ENCODE measurements at regions not wholly inside any gene's neighbourhood (a gene's known extent, or its start where the extent isn't known, plus 50 kb on each side); places are given as distances from the start of the nearest gene placed in this dataset.

DNA sequence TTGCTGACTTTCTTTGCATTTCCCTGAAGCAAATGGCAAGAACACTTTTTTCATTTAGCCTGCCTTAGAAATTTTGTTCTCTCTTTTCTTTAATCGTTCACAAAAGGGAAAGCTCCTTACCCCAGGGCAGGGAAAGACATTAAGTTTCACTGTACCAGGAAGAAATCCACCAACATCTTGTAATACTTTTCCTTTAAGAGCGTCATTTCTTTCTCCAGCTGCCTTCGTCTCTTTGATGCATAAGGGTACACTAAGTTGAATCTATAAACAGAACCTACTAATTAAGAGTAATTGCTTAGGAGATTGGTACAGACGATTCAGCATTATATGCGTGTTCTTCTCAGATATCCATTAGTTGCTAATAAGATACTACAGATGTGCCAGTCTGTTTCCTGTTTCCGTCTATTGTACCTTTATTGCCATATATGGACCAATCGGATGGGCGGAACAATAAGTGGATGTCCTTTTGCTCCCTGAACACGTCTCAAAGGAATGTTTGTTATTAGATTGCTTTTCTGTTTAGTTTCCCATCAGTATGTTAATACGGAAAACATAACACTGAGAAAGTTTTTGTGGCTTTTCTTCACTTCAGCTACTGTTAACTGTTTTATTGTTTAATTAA lies 276.7 kb upstream of the RARB start:
- no peak for ATAC-seq (replicated peaks)
- H3K9me3 Mint-ChIP-seq, result peaks cover 10% of the 10 kb centered on the region
- H3K27me3 Mint-ChIP-seq, result no peaks in the 10 kb centered on the region
- no peak overlapping the region for H3K27ac Mint-ChIP-seq
- no peaks in the 10 kb centered on the region for H3K4me1 Mint-ChIP-seq
- H3K4me3 Mint-ChIP-seq, result no peak overlapping the region
- H3K36me3 Mint-ChIP-seq (ENCODE audit: low read depth), result no peaks in the 10 kb centered on the region

- Mint-ChIP-seq H3K27me3 (no peaks in the 10 kb centered on the region), H3K9me3 (peaks cover 10% of the 10 kb centered on the region), H3K36me3 (ENCODE audit: low read depth) (no peaks in the 10 kb centered on the region), H3K27ac (no peak overlapping the region), H3K4me1 (no peaks in the 10 kb centered on the region), H3K4me3 (no peak overlapping the region)
- ATAC-seq (replicated peaks), result no peak
These were observed 276.2 kb upstream of the RARB start for GRCh38 chr3:25151903-25152295.

- Mint-ChIP-seq H3K27ac (no peak overlapping the region), H3K9me3 (peaks cover 10% of the 10 kb centered on the region), H3K36me3 (ENCODE audit: low read depth) (no peaks in the 10 kb centered on the region), H3K27me3 (no peaks in the 10 kb centered on the region), H3K4me3 (no peak overlapping the region), H3K4me1 (no peaks in the 10 kb centered on the region)
- no peak for ATAC-seq (replicated peaks)
These were observed 274.9 kb upstream of the RARB start for GRCh38 chr3:25153136-25153535.

GRCh38 chr3:25153561-25153960 lies 274.5 kb upstream of the RARB start:
- peaks cover 10% of the 10 kb centered on the region for H3K9me3 Mint-ChIP-seq
- H3K4me1 Mint-ChIP-seq, result no peaks in the 10 kb centered on the region
- H3K4me3 Mint-ChIP-seq, result no peak overlapping the region
- no peak for ATAC-seq (replicated peaks)
- H3K36me3 Mint-ChIP-seq (ENCODE audit: low read depth), result no peaks in the 10 kb centered on the region
- no peaks in the 10 kb centered on the region for H3K27me3 Mint-ChIP-seq
- no peak overlapping the region for H3K27ac Mint-ChIP-seq

GRCh38 chr3:25155652-25156471 lies 272.2 kb upstream of the RARB start:
- Mint-ChIP-seq H3K36me3 (ENCODE audit: low read depth) (no peaks in the 10 kb centered on the region), H3K9me3 (peaks cover 10% of the 10 kb centered on the region), H3K27ac (no peak overlapping the region), H3K4me1 (no peaks in the 10 kb centered on the region), H3K4me3 (no peak overlapping the region), H3K27me3 (no peaks in the 10 kb centered on the region)
- ATAC-seq (replicated peaks), result no peak

GRCh38 chr3:25156626-25157025 lies 271.4 kb upstream of the RARB start:
- no peaks in the 10 kb centered on the region for H3K27me3 Mint-ChIP-seq
- no peaks in the 10 kb centered on the region for H3K36me3 Mint-ChIP-seq (ENCODE audit: low read depth)
- H3K4me1 Mint-ChIP-seq, result no peaks in the 10 kb centered on the region
- no peak for ATAC-seq (replicated peaks)
- no peak overlapping the region for H3K4me3 Mint-ChIP-seq
- no peak overlapping the region for H3K27ac Mint-ChIP-seq
- H3K9me3 Mint-ChIP-seq, result peaks cover 10% of the 10 kb centered on the region

DNA sequence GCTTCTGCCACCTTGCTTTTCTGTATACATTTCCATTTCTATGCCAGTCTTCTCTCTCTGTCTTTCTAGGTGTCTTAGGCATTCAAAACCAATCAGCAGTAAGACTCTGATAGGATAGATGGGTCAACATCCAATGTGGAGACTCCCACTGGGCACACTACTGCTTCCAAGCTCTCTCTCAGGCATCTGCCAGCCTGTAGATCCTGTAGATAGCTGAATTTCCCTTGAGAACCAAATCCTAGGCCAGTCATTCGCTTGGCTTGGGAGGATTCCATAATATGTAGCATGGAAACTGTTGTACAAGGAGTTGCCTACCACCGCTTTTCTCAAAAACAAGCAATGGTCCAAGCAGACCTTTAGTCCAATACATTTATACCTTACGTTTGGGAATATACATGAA lies 262.8 kb upstream of the RARB start:
- H3K27ac Mint-ChIP-seq, result no peak overlapping the region
- H3K9me3 Mint-ChIP-seq, result peaks cover 4% of the 10 kb centered on the region
- no peak overlapping the region for H3K4me3 Mint-ChIP-seq
- no peaks in the 10 kb centered on the region for H3K27me3 Mint-ChIP-seq
- no peaks in the 10 kb centered on the region for H3K4me1 Mint-ChIP-seq
- no peak for ATAC-seq (replicated peaks)
- H3K36me3 Mint-ChIP-seq (ENCODE audit: low read depth), result no peaks in the 10 kb centered on the region

DNA sequence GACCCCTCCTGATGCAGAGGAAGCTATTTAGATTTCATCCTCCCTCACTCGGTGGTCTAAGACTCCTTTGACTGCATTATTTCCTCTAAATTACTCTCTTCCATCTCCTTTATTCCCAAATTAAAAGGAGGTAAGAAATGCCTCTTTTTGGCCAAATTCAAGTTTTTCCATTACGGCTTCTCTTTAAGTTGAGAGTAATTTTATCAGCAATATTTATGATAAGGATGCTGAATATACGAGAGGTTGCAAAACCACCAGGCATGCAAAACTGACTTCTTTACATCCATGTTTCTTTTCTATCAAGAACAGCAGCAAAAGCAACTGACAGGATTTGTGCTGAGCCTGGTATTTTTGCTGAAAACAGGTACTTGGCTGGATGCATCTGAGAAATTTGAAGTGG lies 262.0 kb upstream of the RARB start:
- no peaks in the 10 kb centered on the region for H3K4me1 Mint-ChIP-seq
- H3K4me3 Mint-ChIP-seq, result no peak overlapping the region
- H3K36me3 Mint-ChIP-seq (ENCODE audit: low read depth), result no peaks in the 10 kb centered on the region
- no peaks in the 10 kb centered on the region for H3K27me3 Mint-ChIP-seq
- no peak for ATAC-seq (replicated peaks)
- peaks cover 4% of the 10 kb centered on the region for H3K9me3 Mint-ChIP-seq
- H3K27ac Mint-ChIP-seq, result no peak overlapping the region

GRCh38 chr3:25169151-25169550 lies 258.9 kb upstream of the RARB start:
- peaks cover 8% of the 10 kb centered on the region for H3K9me3 Mint-ChIP-seq
- ATAC-seq (replicated peaks), result no peak

GRCh38 chr3:25170021-25170420 lies 258.0 kb upstream of the RARB start:
- no peaks in the 10 kb centered on the region for H3K27me3 Mint-ChIP-seq
- no peak for ATAC-seq (replicated peaks)
- H3K4me1 Mint-ChIP-seq, result no peaks in the 10 kb centered on the region
- no peaks in the 10 kb centered on the region for H3K36me3 Mint-ChIP-seq (ENCODE audit: low read depth)
- no peak overlapping the region for H3K27ac Mint-ChIP-seq
- H3K9me3 Mint-ChIP-seq, result peaks cover 8% of the 10 kb centered on the region
- no peak overlapping the region for H3K4me3 Mint-ChIP-seq

More at GRCh38 chr3:25169151-25169550, 258.9 kb upstream of the RARB start:
- H3K27me3 Mint-ChIP-seq, result no peaks in the 10 kb centered on the region
- no peaks in the 10 kb centered on the region for H3K36me3 Mint-ChIP-seq (ENCODE audit: low read depth)
- H3K27ac Mint-ChIP-seq, result no peak overlapping the region
- H3K4me1 Mint-ChIP-seq, result no peaks in the 10 kb centered on the region
- no peak overlapping the region for H3K4me3 Mint-ChIP-seq

GRCh38 chr3:25171118-25171807 lies 256.8 kb upstream of the RARB start:
- Mint-ChIP-seq H3K36me3 (ENCODE audit: low read depth) (no peaks in the 10 kb centered on the region), H3K4me1 (no peaks in the 10 kb centered on the region), H3K27me3 (no peaks in the 10 kb centered on the region), H3K9me3 (peaks cover 11% of the 10 kb centered on the region), H3K27ac (no peak overlapping the region), H3K4me3 (no peak overlapping the region)
- ATAC-seq (replicated peaks), result no peak

- Mint-ChIP-seq H3K9me3 (peaks cover 11% of the 10 kb centered on the region), H3K4me1 (no peaks in the 10 kb centered on the region), H3K36me3 (ENCODE audit: low read depth) (no peaks in the 10 kb centered on the region), H3K27me3 (no peaks in the 10 kb centered on the region), H3K27ac (no peak overlapping the region), H3K4me3 (no peak overlapping the region)
- ATAC-seq (replicated peaks), result no peak
These were observed 256.2 kb upstream of the RARB start for GRCh38 chr3:25171897-25172296.

GRCh38 chr3:25173606-25174005 lies 254.5 kb upstream of the RARB start:
- no peaks in the 10 kb centered on the region for H3K27me3 Mint-ChIP-seq
- H3K9me3 Mint-ChIP-seq, result peaks cover 7% of the 10 kb centered on the region
- H3K27ac Mint-ChIP-seq, result no peak overlapping the region
- H3K36me3 Mint-ChIP-seq (ENCODE audit: low read depth), result no peaks in the 10 kb centered on the region
- no peak for ATAC-seq (replicated peaks)
- H3K4me3 Mint-ChIP-seq, result no peak overlapping the region
- no peaks in the 10 kb centered on the region for H3K4me1 Mint-ChIP-seq

- H3K36me3 Mint-ChIP-seq (ENCODE audit: low read depth), result no peaks in the 10 kb centered on the region
- no peak overlapping the region for H3K4me3 Mint-ChIP-seq
- no peaks in the 10 kb centered on the region for H3K4me1 Mint-ChIP-seq
- no peak overlapping the region for H3K27ac Mint-ChIP-seq
- ATAC-seq (replicated peaks), result no peak
- H3K27me3 Mint-ChIP-seq, result no peaks in the 10 kb centered on the region
- peaks cover 7% of the 10 kb centered on the region for H3K9me3 Mint-ChIP-seq
These were observed 253.8 kb upstream of the RARB start for GRCh38 chr3:25174251-25174650.

DNA sequence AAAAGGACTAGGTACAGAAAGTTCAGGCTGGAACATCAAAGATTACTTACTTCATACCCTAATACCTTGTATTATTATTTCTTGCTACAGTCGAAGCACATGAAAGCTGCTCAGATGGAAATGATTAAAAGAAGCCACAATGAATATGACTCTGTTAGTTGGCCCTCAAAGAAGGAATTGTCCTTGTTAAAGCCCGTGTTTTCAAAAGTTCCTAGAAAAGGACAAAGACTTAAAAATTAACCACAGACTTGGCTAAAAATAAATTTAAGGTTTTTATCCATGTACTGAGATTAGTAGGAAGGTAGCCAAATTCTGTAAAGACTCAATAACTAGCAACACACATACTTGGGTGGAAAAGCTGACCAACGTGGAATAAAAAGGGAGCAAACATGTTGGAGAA lies 251.0 kb upstream of the RARB start:
- peaks cover 12% of the 10 kb centered on the region for H3K9me3 Mint-ChIP-seq
- no peak overlapping the region for H3K4me3 Mint-ChIP-seq
- no peaks in the 10 kb centered on the region for H3K27me3 Mint-ChIP-seq

More for the DNA sequence above, 251.0 kb upstream of the RARB start:
- Mint-ChIP-seq H3K4me1 (no peaks in the 10 kb centered on the region), H3K27ac (no peak overlapping the region), H3K36me3 (ENCODE audit: low read depth) (no peaks in the 10 kb centered on the region)
- no peak for ATAC-seq (replicated peaks)

Data from activated T-helper 17 cell treated with anti-CD3 and anti-CD28 coated beads, Interleukin-2, amount 50 U/mL, for 72 hours (primary cell).